NAMALWA (cell line): ENCODE measurements at regions not wholly inside any gene's neighbourhood (a gene's known extent, or its start where the extent isn't known, plus 50 kb on each side); places are given as distances from the start of the nearest gene placed in this dataset.

Experiments
- DNase-seq: peaks from one replicate; pipeline ENCODE4 v3.0.0-alpha.2; 2015; ENCODE audit warnings: low spot score

GRCh38 chr11:122399375-122399774, 256.1 kb upstream of the UBASH3B start:
- DNase-seq = no peak

GRCh38 chr11:122398851-122399250, 256.7 kb upstream of the UBASH3B start:
- no peak for DNase-seq

- no peak for DNase-seq
Measured at GRCh38 chr11:122398167-122398566, 257.4 kb upstream of the UBASH3B start.

GRCh38 chr11:122395282-122395681, 260.2 kb upstream of the UBASH3B start:
- DNase-seq = no peak

- DNase-seq = no peak
Measured at GRCh38 chr11:122394313-122394712, 261.2 kb upstream of the UBASH3B start.

- no peak for DNase-seq
Measured at GRCh38 chr11:122393209-122393860, 262.2 kb upstream of the UBASH3B start.

GRCh38 chr11:122392508-122392907, 263.0 kb upstream of the UBASH3B start:
- no peak for DNase-seq

- DNase-seq = no peak
Measured at GRCh38 chr11:122391049-122391448, 264.5 kb upstream of the UBASH3B start.

- no peak for DNase-seq
Measured at GRCh38 chr11:122383186-122383585, 267.2 kb upstream of the BLID start.

- no peak for DNase-seq
Measured at GRCh38 chr11:122375687-122376399, 259.8 kb upstream of the BLID start.

- DNase-seq = no peak
Measured at GRCh38 chr11:122368796-122369195, 252.8 kb upstream of the BLID start.

GRCh38 chr11:122367809-122368231, 251.8 kb upstream of the BLID start:
- DNase-seq = no peak

- no peak for DNase-seq
Measured at GRCh38 chr11:122365610-122366360, 249.8 kb upstream of the BLID start.

- no peak for DNase-seq
Measured at GRCh38 chr11:122363296-122363695, 247.3 kb upstream of the BLID start.

- no peak for DNase-seq
Measured at GRCh38 chr11:122362381-122362780, 246.4 kb upstream of the BLID start.

- peak; percentile 9 for DNase-seq
Measured at GRCh38 chr11:122360875-122361274, 244.9 kb upstream of the BLID start.

- DNase-seq = no peak
Measured at GRCh38 chr11:122359081-122359571, 243.1 kb upstream of the BLID start.

- no peak for DNase-seq
Measured at GRCh38 chr11:122358292-122358691, 242.3 kb upstream of the BLID start.

GRCh38 chr11:122355968-122356367, 240.0 kb upstream of the BLID start:
- DNase-seq = no peak

- no peak for DNase-seq
Measured at GRCh38 chr11:122354025-122354697, 238.1 kb upstream of the BLID start.

GRCh38 chr11:122353561-122353960, 237.5 kb upstream of the BLID start:
- DNase-seq = no peak

- DNase-seq = no peak
Measured at GRCh38 chr11:122348659-122349409, 232.8 kb upstream of the BLID start.
